Left lung (tissue), 4 donors: ENCODE measurements at regions not wholly inside any gene's neighbourhood (a gene's known extent, or its start where the extent isn't known, plus 50 kb on each side); places are given as distances from the start of the nearest gene placed in this dataset.

Experiments
- ATAC-seq: fragments of 200-7000 bp; cut with Tn5 transposase; one replicate; pipeline ENCODE4 v1.9.1; 2020; ENCODE audit warnings: moderate library complexity
- DNase-seq, 4 donors: peaks; one replicate each; pipeline ENCODE4 v3.0.0-alpha.2; 2013 to 2020
- H3K27ac ChIP-seq, 2 donors: fragments of 200-600 bp; sonication (generic) in 1 of 2; one replicate each; pipeline versions ENCODE4 v1.5.0 to v1.8.0; 2020 to 2021
- H3K27me3 ChIP-seq, 2 donors: fragments of 200-600 bp; sonication (generic) in 1 of 2; one replicate each; pipeline versions ENCODE4 v1.5.0 to v1.8.0; 2020 to 2021
- H3K36me3 ChIP-seq, 2 donors: fragments of 200-600 bp; sonication (generic) in 1 of 2; one replicate each; pipeline versions ENCODE4 v1.5.0 to v1.8.0; 2020 to 2021
- H3K4me1 ChIP-seq, 2 donors: fragments of 200-600 bp; one replicate each; pipeline ENCODE4 v1.8.0; 2021
- H3K4me3 ChIP-seq, 2 donors: fragments of 200-600 bp; sonication (generic) in 1 of 2; one replicate each; pipeline versions ENCODE4 v1.5.0 to v1.8.0; 2020 to 2021; ENCODE audit warnings: mild to moderate bottlenecking in 1 of 2
- H3K9me3 ChIP-seq, 2 donors: fragments of 200-600 bp; sonication (generic) in 1 of 2; one replicate each; pipeline versions ENCODE4 v1.5.0 to v1.8.0; 2020 to 2021
- intact Hi-C, 2 donors: fragments of 100-400 bp; cut with DNase I; formaldehyde crosslinking; loops; one replicate each; pipeline versions ENCODE4 v1.11.2 to v1.14.2; 2022
- TF ChIP-seq, protein P1 (sequence below), 2 donors: fragments of 200-600 bp; sonication (generic) in 1 of 2; IDR thresholded peaks; one replicate each; pipeline versions ENCODE4 v1.5.0 to v1.8.0; 2021; ENCODE audit warnings: antibody characterized with exemption in 2 of 2
- donor health status: DM: no; HTN: yes; CAD: no.
- donor health status: DM: no; HTN: no; CAD: no.

DNA sequence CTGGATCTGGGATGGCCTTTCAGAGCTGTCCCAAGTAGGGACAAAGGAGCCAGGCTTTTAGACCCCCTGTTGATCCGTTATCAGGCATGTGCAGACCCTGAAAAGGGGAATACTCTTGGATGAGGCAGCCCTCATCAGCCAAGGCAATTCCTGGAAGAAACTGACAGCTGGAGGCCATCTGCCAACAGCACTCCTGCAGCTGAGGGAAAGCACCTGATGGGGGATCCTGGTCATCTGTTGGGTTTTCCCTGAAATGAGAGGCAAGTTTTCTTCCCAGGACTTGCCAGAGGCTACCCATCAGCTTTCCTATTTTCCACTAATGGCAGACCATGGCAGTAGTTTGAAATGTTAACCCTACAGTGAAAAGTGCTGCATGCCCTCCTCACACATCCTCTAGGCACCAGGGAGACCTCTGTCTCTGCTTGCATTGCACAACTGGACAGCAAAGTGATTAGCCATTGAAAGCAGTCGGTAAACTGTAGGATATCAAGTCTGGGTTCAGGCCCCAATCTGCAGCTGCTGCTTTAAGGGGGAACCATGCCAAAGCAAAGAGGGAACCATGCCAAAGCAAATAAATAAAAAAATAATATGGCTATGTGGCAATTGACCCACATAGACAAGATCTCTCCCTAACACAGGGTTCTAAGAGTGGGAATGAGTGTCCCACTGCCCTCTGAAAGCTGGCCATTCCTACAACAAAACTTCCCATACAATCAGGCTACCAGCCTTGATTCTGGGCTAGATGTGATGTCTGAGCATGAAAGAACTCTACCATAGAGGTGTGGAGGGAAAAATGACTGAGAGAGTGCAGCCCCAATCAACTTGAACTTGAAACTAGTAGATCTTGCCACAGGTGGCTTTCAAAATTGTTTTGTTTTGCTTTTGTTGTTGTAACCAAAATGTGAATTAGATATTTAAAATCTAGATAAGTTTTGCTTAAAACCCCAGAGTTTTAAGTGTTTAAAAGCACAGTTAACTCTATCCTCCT lies 232.0 kb upstream of the STT3B start:
- no peaks in the 10 kb centered on the region for H3K36me3 ChIP-seq
- intact Hi-C loops: no loop called here
- DNase-seq: peak in 2 of 4 donors; percentile 28 to 39

DNA sequence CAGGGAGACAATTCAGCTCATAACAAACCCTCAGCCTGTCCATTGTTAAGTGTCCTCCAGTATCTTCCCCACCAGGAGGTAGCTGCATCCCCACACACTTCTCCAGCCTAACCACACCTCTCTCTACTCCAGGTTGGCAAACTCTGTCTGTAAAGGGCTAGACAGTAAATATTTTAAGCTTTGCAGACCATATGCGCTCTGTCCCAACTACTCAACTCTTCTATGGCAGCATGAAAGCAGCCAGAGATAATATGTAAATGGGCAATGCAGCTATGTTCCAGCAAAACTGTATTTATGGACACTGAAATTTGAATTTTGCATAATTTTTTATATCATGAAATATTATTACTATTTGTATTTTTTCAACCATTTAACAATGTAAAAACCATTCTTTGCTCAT lies 230.4 kb upstream of the STT3B start:
- H3K27me3 ChIP-seq: no peaks in the 10 kb centered on the region
- no peaks in the 10 kb centered on the region for H3K4me1 ChIP-seq
- ATAC-seq (no peak), DNase-seq (no peak)
- H3K27ac ChIP-seq: no peak overlapping the region
- no peaks in the 10 kb centered on the region for H3K36me3 ChIP-seq
- TF ChIP-seq, protein P1, sequence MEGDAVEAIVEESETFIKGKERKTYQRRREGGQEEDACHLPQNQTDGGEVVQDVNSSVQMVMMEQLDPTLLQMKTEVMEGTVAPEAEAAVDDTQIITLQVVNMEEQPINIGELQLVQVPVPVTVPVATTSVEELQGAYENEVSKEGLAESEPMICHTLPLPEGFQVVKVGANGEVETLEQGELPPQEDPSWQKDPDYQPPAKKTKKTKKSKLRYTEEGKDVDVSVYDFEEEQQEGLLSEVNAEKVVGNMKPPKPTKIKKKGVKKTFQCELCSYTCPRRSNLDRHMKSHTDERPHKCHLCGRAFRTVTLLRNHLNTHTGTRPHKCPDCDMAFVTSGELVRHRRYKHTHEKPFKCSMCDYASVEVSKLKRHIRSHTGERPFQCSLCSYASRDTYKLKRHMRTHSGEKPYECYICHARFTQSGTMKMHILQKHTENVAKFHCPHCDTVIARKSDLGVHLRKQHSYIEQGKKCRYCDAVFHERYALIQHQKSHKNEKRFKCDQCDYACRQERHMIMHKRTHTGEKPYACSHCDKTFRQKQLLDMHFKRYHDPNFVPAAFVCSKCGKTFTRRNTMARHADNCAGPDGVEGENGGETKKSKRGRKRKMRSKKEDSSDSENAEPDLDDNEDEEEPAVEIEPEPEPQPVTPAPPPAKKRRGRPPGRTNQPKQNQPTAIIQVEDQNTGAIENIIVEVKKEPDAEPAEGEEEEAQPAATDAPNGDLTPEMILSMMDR (IDR thresholded peaks at IDR 0.05): no peak
- no peak overlapping the region for H3K4me3 ChIP-seq
- intact Hi-C loops: no loop called here
- H3K9me3 ChIP-seq: peaks cover 0 to 8% of the 10 kb centered on the region in 2 donors

More for the DNA sequence above, 232.0 kb upstream of the STT3B start:
- Histone ChIP-seq H3K4me3 (no peak overlapping the region), H3K4me1 (no peaks in the 10 kb centered on the region), H3K27ac (no peak overlapping the region), H3K27me3 (no peaks in the 10 kb centered on the region), H3K9me3 (peaks cover 0 to 9% of the 10 kb centered on the region in 2 donors)
- TF ChIP-seq, protein P1 (IDR thresholded peaks at IDR 0.05): no peak
- ATAC-seq: no peak

DNA sequence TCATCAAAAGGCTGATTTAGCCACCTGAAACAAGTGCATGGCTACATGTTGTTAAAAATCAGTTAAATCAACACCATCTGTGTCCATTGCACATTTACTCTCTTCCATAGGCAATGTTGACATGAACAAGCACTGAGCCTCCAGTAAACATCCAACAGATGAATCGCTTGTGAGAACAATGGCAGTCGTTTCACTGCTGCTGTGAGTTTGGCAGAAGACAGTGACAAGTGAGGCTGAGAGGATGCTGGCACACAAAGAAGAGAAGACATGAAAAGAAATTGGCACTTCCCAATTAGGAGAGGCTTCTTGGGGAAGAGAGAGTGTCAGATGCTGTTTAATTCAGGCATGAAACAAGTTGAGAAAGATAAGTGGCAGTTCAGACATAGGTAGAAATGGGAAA lies 227.4 kb upstream of the STT3B start:
- H3K4me3 ChIP-seq: no peak overlapping the region
- H3K27me3 ChIP-seq: no peaks in the 10 kb centered on the region
- TF ChIP-seq, protein P1 (IDR thresholded peaks at IDR 0.05): no peak
- intact Hi-C loops: no loop called here
- H3K36me3 ChIP-seq: no peaks in the 10 kb centered on the region
- ATAC-seq (no peak), DNase-seq (no peak)
- no peaks in the 10 kb centered on the region for H3K4me1 ChIP-seq
- no peaks in the 10 kb centered on the region for H3K9me3 ChIP-seq
- H3K27ac ChIP-seq: no peak overlapping the region

DNA sequence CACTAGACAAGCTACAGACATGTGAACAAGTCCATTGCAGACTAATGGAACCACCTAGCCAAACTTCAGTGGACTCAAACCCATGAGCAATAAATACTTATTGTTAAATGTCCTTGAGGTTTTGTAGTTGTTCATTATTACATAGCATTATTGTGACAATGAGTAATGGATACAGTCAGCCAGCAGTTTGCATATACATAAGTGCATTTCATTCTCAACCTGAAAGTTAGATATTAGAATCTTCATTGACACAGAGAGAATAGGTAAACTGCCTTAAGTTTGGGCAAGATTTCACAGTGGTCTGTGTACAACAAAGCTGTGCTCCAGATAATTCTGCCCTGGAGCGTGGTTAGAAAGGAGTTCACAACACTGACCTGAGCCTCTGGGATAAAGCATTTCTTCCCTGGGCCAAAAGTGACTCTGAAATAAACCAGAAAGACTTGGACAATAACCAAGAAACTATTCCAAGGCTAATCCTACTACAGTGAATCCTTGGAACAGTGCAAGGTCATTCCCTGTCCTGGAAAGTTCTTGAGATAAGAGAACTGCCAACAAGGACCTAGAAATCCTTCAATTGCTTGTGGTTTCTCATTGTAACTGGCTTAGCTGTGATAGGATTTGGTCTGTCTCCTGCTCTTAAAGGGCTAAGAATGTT lies 225.5 kb upstream of the STT3B start:
- ATAC-seq: no peak
- no peaks in the 10 kb centered on the region for H3K27me3 ChIP-seq
- H3K27ac ChIP-seq: no peak overlapping the region
- no peak overlapping the region for H3K4me3 ChIP-seq
- H3K36me3 ChIP-seq: no peaks in the 10 kb centered on the region
- DNase-seq: no peak
- no peaks in the 10 kb centered on the region for H3K9me3 ChIP-seq
- intact Hi-C loops: no loop called here
- TF ChIP-seq, protein P1 (IDR thresholded peaks at IDR 0.05): no peak
- no peaks in the 10 kb centered on the region for H3K4me1 ChIP-seq

DNA sequence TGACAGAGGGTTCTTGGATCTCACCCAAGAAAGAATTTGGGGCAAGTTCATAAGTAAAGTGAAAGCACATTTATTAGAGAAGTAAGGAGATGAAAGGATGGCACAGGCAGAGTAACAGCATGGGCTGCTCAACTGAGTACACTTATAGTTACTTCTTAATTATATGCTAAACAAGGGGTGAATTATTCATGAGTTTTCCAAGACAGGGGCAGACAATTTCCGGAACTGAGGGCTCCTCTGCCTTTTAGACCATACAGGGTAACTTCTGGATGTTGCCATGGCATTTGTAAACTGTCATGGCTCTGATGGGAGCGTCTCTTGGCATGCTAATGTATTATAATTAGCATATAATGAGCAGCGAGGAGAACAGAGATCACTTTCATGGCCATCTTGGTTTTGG lies 221.2 kb upstream of the STT3B start:
- H3K4me3 ChIP-seq: no peak overlapping the region
- no peak overlapping the region for H3K27ac ChIP-seq
- H3K36me3 ChIP-seq: no peaks in the 10 kb centered on the region
- TF ChIP-seq, protein P1 (IDR thresholded peaks at IDR 0.05): no peak
- DNase-seq (no peak), ATAC-seq (no peak)
- intact Hi-C loops: no loop called here
- H3K9me3 ChIP-seq: peaks cover 0 to 6% of the 10 kb centered on the region in 2 donors
- H3K27me3 ChIP-seq: no peaks in the 10 kb centered on the region
- H3K4me1 ChIP-seq: no peaks in the 10 kb centered on the region
